ENCODE measurements at regions not wholly inside any gene's neighbourhood (a gene's known extent, or its start where the extent isn't known, plus 50 kb on each side); places are given as distances from the start of the nearest gene placed in this dataset.
"Not testable (repeated sequence)": the region's sequence is repeated elsewhere in the genome, so short reads cannot be mapped to it uniquely, and the experiment has no call there.

DNA sequence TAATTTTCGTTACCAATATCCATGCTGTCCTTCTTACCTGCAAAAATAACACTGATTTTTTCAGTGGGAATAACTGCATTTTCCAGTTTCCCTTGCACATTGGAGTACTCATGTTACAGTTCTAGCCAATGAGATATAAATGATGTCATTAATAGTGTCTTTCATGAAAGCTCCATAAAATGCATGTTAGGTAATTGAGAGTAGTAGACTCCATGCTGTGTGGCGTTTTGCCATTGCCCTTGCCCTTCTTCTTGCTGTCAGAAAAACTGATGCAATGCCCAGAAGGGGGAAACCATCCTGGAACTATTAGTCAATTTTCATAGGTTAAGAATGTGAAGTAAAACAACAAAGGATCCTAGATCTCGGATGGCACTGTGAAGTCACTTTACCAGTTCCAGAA is 1765.3 kb downstream of the EFNA5 start:
- DNase-seq, result no peak

GRCh38 chr5:105903069-105903468 is 1767.7 kb downstream of the EFNA5 start:
- no peak for DNase-seq

DNA sequence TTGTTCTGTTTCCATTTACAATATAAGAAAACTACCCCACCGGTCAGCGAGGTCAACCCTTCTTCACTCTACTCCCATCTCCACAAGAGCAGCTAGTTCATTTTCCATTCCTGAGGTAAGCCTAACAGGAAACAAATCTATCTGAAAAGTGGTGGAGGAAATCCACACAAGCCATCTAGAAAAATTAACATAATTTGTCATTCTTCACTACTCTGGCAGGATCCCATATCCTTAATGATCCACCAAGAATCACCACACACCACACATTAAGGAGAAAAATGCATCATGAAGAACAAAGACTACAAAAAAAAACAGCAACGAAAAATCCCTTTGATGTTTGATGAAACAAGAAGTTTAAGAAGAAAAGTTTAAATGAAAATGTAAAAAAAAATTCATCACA is 1771.0 kb downstream of the EFNA5 start:
- no peak for DNase-seq

- DNase-seq, result no peak
These were observed 1772.6 kb downstream of the EFNA5 start for GRCh38 chr5:105898183-105898582.

DNA sequence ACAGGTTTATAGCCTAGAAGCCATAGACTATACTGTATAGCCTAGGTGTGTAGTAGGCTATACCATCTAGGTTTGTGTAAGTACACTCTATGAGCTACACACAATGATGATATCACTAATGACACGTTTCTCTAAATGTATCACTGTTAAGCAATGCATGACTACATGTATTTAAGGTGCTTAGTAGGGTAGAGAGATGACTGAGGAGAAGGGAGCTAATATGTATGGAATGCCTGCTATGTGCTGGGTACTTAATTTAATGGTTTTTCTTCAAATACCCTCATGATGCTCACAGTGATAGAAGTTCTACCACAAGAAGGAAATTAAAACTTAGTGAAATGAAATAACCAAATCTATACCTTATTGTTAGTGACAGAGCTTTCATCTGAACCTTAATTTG is 1785.5 kb downstream of the EFNA5 start:
- DNase-seq, result no peak

DNA sequence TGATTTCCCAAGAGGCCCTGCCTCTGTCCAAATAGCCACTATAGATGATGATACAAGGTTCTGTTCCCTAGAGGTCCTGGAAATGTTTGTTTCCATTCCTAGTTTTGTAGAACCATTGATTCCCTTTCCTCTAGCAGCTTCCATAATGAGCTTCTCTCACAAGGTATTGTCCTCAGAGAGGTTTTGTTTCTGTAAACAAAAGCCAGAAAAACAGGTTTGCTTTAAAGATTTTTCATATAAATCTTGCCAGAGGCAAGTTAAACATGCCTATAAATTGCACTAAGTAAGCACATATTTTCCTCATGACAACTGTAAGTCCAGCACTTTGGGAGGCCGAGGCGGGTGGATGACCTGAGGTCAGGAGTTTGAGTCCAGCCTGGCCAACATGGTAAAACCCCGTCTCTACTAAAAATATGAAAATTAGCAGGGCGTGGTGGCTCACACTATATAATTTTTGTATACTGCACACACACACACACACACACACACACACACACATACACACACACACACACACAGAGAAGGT is 1787.7 kb downstream of the EFNA5 start:
- DNase-seq, result no peak

DNA sequence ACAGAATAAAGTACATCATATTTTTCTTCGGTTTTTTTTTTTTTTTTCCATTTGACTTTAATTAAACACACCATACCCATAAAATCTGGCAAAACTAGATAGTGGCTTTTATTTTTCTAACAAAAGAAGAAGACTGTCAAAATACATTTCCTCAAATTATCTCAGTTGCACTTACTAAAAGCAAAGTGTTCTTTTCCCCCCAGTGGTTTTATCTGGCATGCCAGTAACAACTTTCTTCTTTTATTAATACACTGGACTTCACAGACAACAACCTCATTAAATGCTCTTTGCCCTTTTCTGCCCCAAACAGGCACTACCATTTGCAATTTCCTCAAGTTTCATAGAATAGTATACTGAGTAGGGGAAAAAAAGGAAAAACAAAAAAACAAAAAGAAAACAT is 1792.3 kb downstream of the EFNA5 start:
- no peak for DNase-seq

DNA sequence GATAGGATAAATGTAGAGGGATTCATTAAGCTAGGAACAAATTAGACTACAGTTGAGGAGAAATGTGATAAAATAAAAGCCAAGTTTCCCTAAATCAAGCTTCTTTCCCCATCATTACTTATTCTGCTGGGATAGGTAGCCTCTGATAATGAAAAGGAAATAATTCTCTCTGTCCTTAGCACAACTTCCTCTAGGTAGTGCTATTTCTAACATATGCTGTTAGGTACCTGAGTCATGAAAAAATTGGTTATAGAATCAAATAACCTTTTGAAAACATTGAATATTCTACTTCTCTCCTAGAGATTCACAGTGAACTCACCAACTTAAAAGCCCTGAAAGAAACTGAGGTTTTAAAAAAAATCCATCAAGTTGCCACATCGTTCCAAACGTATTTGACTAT is 1793.1 kb downstream of the EFNA5 start:
- DNase-seq, result no peak

DNA sequence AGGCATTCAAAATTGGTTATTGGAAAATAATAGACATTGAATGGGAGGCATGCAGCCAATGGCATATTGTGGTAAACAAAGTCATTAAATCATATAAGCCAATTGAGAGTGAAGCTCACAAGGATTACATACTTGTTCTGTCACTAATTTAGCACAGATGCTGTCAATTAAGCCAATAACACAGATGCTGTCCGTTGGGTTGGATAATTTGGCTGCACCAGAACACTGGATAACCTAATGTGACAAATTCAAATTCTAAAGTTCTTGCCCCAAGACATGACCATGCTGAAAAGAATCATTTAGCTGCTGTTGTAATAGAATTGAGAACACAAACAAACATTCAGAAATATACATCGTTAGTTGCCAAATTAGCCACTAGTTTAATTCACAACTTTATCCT is 1796.4 kb downstream of the EFNA5 start:
- no peak for DNase-seq

GRCh38 chr5:105872569-105873270 is 1798.0 kb downstream of the EFNA5 start:
- no peak for DNase-seq

DNA sequence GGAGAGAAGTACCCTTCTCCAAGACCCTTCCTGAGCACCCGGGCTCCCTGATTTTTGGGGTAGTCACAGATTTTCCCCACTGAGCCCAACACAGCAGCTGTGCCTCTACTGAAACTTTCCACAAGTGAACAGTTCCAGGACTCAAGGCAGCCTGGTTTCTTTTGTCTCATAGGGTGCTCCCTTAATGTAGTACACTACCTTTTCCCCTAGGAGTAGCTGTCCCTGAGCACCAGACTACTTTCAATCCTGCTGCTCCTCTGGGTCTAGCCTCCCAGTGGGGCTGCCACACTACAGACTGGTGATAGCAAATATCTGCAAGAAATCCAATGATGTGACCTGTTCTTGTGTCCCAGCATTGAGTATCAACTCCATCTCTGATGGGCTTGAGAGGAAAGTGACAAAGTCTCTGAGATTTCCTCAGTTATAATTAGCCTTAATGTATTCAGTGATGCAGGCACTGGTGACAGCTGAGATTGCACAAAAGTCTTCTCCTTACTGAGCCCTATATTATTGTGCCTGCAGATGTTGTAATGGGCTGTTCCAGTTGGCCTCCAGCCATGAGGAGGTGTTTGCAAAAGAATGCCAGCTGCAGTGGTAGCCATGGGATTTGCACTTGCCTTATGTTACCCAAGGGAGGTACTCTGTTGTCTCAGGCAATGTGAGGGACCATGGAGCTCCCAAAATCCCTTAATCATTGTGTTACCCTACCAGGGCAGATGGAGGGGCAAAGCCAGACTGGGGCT is 1802.5 kb downstream of the EFNA5 start:
- DNase-seq, result no peak

DNA sequence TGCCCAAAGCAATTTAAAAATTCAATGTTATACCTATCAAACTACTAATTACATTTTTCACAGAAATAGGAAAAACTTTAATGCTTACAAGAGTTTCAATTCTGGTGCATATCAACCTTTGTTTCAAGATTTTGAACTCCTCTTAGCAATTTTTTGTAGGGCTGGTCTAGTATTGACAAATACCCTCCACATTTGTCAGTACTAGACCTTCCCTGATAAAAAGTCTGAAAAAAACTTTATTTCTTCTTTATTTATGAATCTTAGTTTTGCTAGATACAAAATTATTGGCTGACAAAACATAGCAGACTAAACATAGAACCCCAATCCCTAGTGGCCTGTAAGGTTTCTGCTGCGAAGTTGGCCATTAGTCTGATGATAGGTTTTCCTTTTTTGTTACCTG is 1804.9 kb downstream of the EFNA5 start:
- no peak for DNase-seq

- not testable (repeated sequence) for DNase-seq
These were observed 1811.4 kb downstream of the EFNA5 start for GRCh38 chr5:105859350-105859749.

- no peak for DNase-seq
These were observed 1821.0 kb downstream of the EFNA5 start for GRCh38 chr5:105849701-105850100.

DNA sequence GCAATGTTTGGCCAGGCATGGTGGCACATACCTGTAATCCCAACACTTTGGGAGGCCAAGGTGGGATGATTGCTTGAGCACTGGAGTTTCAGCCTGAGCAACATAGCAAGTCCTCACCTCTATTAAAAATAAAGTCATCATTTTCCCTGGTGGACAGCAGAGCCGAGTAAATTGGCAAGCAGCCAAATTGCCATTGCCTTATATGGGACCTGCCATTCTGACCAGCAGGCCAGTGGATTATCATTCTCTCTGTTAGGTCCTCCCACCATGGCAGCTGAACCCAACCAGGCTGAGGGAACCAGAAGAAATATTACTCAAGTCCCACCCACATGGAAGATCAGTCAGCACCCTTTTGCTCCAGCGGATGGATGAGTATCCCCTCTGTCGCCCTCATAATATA is 1829.9 kb downstream of the EFNA5 start:
- no peak for DNase-seq

- no peak for DNase-seq
These were observed 1833.8 kb downstream of the EFNA5 start for GRCh38 chr5:105836887-105837286.

DNA sequence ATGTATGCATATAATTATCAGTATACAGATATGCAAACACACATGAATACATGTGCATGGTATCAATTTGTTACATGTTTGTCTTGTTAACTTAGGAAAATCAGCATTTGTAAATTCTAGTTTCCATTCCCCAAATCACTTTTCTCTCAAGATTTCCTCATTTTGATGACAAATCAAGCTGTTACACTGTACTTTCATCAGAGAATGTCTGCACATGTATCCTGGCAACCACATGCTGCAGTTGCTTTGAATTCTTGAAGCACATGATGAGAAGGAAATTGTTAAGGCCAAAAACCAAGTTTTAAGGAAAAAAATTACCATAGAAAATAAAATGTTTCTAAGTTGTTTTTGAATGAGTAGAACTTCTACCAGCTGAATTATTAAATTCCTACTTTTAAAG is 1834.5 kb downstream of the EFNA5 start:
- DNase-seq, result no peak

DNA sequence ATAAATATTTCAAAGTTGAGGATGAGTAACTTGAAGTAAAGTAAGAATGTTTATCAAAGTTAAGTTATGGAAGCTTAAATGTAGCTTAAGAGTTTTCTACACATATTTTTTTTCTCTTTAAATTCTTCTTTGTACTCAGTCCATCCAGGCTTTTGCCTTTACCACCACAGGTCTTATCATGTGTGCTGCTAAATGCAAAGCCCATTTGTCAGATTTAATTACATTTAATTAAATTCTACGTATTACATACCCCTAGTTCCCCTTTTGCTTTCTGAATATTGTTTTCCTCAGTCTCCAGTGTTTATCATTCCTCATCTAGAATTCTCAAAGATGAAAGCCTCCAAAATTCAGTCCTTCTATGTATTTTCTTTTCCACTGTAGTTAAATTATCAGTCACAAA is 1841.9 kb downstream of the EFNA5 start:
- no peak for DNase-seq

DNA sequence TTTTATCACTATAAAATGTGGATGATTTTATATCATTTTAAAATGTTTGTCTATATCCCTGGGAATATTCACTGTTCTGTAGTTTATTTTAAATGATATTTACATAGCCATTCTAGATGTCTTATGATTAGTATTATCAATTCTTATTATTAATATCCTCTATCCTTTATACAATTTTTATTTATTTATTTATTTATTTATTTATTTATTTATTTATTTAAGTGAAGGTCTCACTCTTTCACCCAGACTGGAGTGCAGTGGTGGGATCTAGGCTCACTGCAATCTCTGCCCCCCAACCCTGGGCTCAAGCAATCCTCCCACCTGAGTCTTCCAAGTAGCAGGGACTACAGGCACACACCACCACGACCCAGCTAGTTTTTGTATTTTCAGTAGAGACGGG is 1848.9 kb downstream of the EFNA5 start:
- DNase-seq, result no peak

DNA sequence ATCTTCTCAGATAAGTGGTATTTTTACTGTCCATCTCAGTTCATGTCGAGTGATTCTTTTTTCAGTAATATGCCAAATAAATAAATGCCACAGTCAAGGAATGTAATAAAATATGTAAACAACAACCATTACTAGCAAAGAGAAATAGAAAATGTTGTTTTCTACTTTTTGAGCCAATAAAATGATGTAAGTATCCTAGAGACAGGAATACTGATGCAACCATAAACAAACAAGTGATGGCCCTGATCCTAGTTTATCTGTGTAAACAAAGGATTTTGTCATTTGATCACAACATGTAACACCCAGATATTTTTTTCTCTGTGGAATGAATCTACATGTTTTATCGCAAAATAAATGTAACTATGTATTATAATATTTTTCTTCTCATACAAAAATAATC is 1852.8 kb downstream of the EFNA5 start:
- DNase-seq, result no peak

- no peak for DNase-seq
These were observed 1853.3 kb downstream of the EFNA5 start for GRCh38 chr5:105817416-105817815.

- DNase-seq, result no peak
These were observed 1853.8 kb downstream of the EFNA5 start for GRCh38 chr5:105816961-105817360.

- no peak for DNase-seq
These were observed 1858.4 kb downstream of the EFNA5 start for GRCh38 chr5:105812304-105812703.

DNA sequence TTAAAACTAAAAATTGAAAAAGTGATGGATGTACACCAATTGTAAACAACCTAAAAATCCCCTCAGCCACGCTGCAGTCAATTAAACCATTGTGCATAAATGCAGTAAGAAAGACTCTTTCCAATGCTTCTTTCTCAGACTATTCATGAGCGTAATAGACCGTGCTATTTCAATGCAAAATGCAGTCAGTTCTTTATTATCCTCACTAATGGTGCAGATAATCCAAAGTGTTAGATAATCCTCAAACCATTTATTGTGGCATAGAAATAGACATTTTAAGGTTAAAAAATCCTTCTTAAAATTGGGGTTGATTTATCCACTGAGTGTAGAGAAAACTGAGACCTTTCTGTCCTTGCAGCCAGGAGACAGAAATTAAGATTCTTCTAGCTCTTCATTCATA is 1862.8 kb downstream of the EFNA5 start:
- no peak for DNase-seq
